Osteoblast (primary cell): ENCODE measurements at regions not wholly inside any gene's neighbourhood (a gene's known extent, or its start where the extent isn't known, plus 50 kb on each side); places are given as distances from the start of the nearest gene placed in this dataset.

ENCODE experiments used
- DNase-seq: peaks from one replicate; pipeline ENCODE4 v3.0.0; 2011; ENCODE audit warnings: low spot score, mixed read lengths; ENCODE audit not compliant: insufficient read length; ENCODE audit errors: missing footprints
- H2AFZ ChIP-seq: 2 replicates; pipeline ENCODE4 v1.6.0; 2011; ENCODE audit warnings: mild to moderate bottlenecking, low read length
- H3K27ac ChIP-seq: 2 replicates; pipeline ENCODE4 v1.5.1; 2011; ENCODE audit warnings: mild to moderate bottlenecking, low read depth, low read length, moderate library complexity
- H3K27me3 ChIP-seq: 2 replicates; pipeline ENCODE4 v1.6.0; 2012; ENCODE audit warnings: mild to moderate bottlenecking, control low read depth, inconsistent platforms, low read length, moderate library complexity; ENCODE audit not compliant: insufficient read depth
- H3K36me3 ChIP-seq: 2 replicates; pipeline ENCODE4 v1.5.1; 2011; ENCODE audit warnings: mild to moderate bottlenecking, low read length, control low read depth, moderate library complexity; ENCODE audit not compliant: insufficient read depth
- H3K4me1 ChIP-seq: 2 replicates; pipeline ENCODE4 v1.5.1; 2011; ENCODE audit warnings: mild to moderate bottlenecking, low read length, control low read depth, moderate library complexity; ENCODE audit not compliant: insufficient read depth
- H3K4me2 ChIP-seq: 2 replicates; pipeline ENCODE4 v1.6.0; 2011; ENCODE audit warnings: mild to moderate bottlenecking, low read length; ENCODE audit not compliant: insufficient read depth
- H3K4me3 ChIP-seq: fragments of 200-600 bp; sonication (generic); 3 replicates; pipeline ENCODE4 v1.5.1; 2012; ENCODE audit warnings: mild to moderate bottlenecking, low read length, inconsistent platforms; ENCODE audit not compliant: insufficient read depth
- H3K79me2 ChIP-seq: 2 replicates; pipeline ENCODE4 v1.6.0; 2012; ENCODE audit warnings: mild to moderate bottlenecking, low read length, control low read depth, inconsistent platforms; ENCODE audit not compliant: insufficient read depth
- H3K9me3 ChIP-seq: 2 replicates; pipeline ENCODE4 v1.5.1; 2011; ENCODE audit warnings: low read depth, low read length, control low read depth
- H4K20me1 ChIP-seq: 2 replicates; pipeline ENCODE4 v1.6.0; 2012; ENCODE audit warnings: mild to moderate bottlenecking, low read length, control low read depth; ENCODE audit not compliant: insufficient read depth
- TF ChIP-seq, protein P1 (sequence below): IDR thresholded peaks from 2 replicates; pipeline ENCODE4 v1.5.1; 2011; ENCODE audit warnings: mild to moderate bottlenecking, low read depth, low read length, moderate library complexity; ENCODE audit errors: extremely low read depth

GRCh38 chr15:96142498-96142897 lies 188.0 kb upstream of the NR2F2 start:
- no peak overlapping the region for H3K4me2 ChIP-seq
- H3K4me1 ChIP-seq: no peaks in the 10 kb centered on the region
- no peak for DNase-seq
- TF ChIP-seq, protein P1, sequence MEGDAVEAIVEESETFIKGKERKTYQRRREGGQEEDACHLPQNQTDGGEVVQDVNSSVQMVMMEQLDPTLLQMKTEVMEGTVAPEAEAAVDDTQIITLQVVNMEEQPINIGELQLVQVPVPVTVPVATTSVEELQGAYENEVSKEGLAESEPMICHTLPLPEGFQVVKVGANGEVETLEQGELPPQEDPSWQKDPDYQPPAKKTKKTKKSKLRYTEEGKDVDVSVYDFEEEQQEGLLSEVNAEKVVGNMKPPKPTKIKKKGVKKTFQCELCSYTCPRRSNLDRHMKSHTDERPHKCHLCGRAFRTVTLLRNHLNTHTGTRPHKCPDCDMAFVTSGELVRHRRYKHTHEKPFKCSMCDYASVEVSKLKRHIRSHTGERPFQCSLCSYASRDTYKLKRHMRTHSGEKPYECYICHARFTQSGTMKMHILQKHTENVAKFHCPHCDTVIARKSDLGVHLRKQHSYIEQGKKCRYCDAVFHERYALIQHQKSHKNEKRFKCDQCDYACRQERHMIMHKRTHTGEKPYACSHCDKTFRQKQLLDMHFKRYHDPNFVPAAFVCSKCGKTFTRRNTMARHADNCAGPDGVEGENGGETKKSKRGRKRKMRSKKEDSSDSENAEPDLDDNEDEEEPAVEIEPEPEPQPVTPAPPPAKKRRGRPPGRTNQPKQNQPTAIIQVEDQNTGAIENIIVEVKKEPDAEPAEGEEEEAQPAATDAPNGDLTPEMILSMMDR: no peak
- no peaks in the 10 kb centered on the region for H4K20me1 ChIP-seq
- no peaks in the 10 kb centered on the region for H3K36me3 ChIP-seq
- H2AFZ ChIP-seq: no peak overlapping the region
- no peaks in the 10 kb centered on the region for H3K9me3 ChIP-seq
- H3K79me2 ChIP-seq: no peaks in the 10 kb centered on the region
- H3K27me3 ChIP-seq: no peaks in the 10 kb centered on the region
- no peak overlapping the region for H3K4me3 ChIP-seq
- H3K27ac ChIP-seq: no peak overlapping the region

- H3K36me3 ChIP-seq: no peaks in the 10 kb centered on the region
- H3K79me2 ChIP-seq: no peaks in the 10 kb centered on the region
- H3K9me3 ChIP-seq: no peaks in the 10 kb centered on the region
- H3K4me2 ChIP-seq: no peak overlapping the region
- no peak for DNase-seq
- no peaks in the 10 kb centered on the region for H3K4me1 ChIP-seq
- H3K4me3 ChIP-seq: no peak overlapping the region
- H4K20me1 ChIP-seq: no peaks in the 10 kb centered on the region
- TF ChIP-seq, protein P1: no peak
- H2AFZ ChIP-seq: no peak overlapping the region
- no peak overlapping the region for H3K27ac ChIP-seq
- H3K27me3 ChIP-seq: no peaks in the 10 kb centered on the region
Measured at GRCh38 chr15:96144734-96145133, 185.8 kb upstream of the NR2F2 start.

- DNase-seq: no peak
- Histone ChIP-seq H3K79me2 (no peaks in the 10 kb centered on the region), H3K4me3 (no peak overlapping the region), H3K27ac (no peak overlapping the region), H3K4me2 (no peak overlapping the region), H3K27me3 (no peaks in the 10 kb centered on the region), H3K4me1 (no peaks in the 10 kb centered on the region), H4K20me1 (no peaks in the 10 kb centered on the region), H3K9me3 (no peaks in the 10 kb centered on the region), H3K36me3 (no peaks in the 10 kb centered on the region), H2AFZ (no peak overlapping the region)
- TF ChIP-seq, protein P1: no peak
Measured at GRCh38 chr15:96146726-96147125, 183.8 kb upstream of the NR2F2 start.

GRCh38 chr15:96147267-96147666 lies 183.2 kb upstream of the NR2F2 start:
- Histone ChIP-seq H3K4me1 (no peaks in the 10 kb centered on the region), H3K9me3 (no peaks in the 10 kb centered on the region), H4K20me1 (no peaks in the 10 kb centered on the region), H3K27ac (no peak overlapping the region), H3K79me2 (no peaks in the 10 kb centered on the region), H3K27me3 (no peaks in the 10 kb centered on the region), H2AFZ (no peak overlapping the region), H3K36me3 (no peaks in the 10 kb centered on the region), H3K4me3 (no peak overlapping the region), H3K4me2 (no peak overlapping the region)
- DNase-seq: no peak
- TF ChIP-seq, protein P1: no peak
